ENCODE measurements at regions not wholly inside any gene's neighbourhood (a gene's known extent, or its start where the extent isn't known, plus 50 kb on each side); places are given as distances from the start of the nearest gene placed in this dataset.

DNA sequence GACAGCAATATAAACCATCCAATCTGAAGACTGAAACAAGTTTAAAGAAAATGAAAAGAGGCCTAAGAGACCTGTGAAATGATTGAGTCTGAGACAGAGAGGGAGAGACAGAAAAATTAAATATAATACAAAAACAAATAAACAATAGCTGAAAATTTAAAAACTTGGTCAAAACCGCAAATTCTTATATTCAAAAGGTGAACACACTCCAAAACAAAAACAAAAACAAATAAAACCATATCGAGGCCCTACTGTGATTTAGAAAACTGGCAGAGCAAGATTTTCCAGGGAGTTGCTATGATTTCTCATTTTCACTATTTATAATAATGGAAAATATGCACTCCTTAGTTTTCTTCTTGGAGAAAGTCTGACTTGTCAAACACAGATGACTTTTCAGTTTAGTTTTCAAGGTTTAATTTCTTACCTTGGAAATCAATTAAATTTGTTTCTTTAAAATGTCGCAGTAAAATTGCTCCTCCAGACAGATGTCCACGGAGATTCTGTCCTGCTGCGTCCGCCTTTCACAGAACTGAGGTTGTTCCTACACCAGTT, 1420.3 kb downstream of the UQCRFS1 start:
- no peak for DNase-seq (ENCODE audit: low spot score)

GRCh38 chr19:27780367-27781075, 1432.4 kb downstream of the UQCRFS1 start:
- no peak for DNase-seq (ENCODE audit: low spot score)

DNA sequence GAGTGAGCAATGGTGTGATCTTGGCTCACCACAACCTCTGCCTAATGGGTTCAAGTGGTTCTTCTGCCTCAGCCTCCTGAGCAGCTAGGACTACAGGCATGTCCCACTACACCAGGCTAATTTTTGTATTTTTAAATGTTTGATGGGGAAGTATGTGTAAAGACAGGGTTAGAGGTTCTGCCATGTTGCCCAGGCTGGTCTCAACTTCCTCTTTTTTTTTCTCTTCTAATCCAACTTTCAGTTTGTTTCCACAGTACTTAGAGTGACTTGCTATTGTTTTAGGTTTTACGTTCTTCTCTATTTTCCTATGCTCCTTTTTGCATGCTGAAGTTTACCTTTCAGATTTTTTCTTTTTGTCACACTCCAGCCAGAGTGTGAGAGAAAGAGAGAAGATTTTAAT, 1433.0 kb downstream of the UQCRFS1 start:
- DNase-seq (ENCODE audit: low spot score), result no peak

DNA sequence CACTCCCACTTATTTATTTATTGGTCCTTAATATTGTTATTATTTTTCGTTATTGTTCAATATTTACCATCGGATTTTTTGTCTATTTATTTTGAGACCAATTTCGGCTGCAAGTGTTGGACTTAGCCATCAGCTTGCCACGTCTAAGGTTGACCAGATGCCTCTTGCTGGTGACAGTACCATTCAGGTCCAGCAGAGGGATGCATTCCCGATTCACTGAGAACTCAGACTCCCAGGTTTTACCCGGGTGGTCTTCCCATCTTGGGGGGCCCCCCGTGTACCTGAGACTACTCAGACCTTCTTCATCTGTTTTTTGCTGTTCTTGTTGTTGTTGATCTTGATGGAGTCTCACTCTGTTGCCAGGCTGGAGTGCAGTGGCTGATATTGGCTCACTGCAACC, 1435.2 kb downstream of the UQCRFS1 start:
- DNase-seq (ENCODE audit: low spot score), result no peak

DNA sequence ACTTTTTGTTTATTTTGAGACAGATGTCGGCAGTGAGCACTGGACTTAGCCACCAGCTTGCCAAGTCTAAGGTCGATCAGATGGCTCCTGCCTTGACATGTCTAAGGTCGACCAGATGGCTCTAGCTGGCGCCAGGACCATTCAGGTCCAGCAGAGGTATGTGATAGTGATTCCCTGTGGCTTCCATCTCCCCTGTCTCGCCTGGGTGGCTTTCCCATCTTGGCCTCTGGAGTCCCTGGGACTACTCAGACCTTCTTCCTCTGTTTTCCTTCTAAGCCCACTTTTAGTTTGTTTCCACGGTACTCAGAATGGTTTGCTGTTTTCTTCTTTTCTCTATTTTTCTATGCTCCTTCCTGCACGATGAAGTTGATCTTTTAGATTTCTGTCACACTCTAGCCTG, 1435.7 kb downstream of the UQCRFS1 start:
- DNase-seq (ENCODE audit: low spot score), result no peak

DNA sequence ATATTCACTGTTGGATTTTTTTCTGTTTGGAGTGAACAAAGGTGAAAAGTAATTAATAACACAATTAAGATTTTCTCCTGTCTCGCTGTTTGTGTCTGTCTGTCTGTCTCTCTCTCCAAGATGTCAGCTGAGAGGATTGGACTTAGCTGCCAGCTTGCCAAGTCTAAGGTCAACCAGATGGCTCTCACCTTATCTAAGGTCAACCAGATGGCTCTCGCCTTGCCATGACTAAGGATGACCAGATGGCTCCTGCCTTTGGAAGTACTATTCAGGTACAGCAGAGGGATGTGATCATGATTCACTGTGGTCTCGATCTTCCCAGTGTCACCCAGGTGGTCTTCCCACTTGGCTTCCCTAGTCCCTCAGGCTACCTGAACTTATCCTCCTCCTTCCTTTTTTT, 1436.4 kb downstream of the UQCRFS1 start:
- no peak for DNase-seq (ENCODE audit: low spot score)

- DNase-seq (ENCODE audit: low spot score), result no peak
These were observed 1436.9 kb downstream of the UQCRFS1 start for GRCh38 chr19:27776020-27776419.

DNA sequence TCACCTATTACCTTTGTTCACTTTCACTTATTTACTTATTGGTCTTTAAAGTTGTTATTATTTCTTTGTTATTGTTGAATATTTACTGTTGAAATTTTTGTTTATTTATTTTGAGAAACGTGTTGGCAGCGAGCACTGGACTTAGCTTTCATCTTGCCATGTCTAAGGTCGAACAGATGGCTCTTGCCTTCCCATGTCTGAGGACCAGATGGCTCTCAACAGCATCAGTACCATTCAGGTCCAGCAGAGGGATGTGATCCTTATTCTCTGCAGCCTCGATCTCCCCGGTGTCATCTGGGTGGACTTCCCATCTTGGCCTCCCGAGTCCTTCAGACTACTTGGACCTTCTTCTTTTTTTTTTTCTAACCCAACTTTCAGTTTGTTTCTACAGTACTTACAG, 1437.6 kb downstream of the UQCRFS1 start:
- no peak for DNase-seq (ENCODE audit: low spot score)

DNA sequence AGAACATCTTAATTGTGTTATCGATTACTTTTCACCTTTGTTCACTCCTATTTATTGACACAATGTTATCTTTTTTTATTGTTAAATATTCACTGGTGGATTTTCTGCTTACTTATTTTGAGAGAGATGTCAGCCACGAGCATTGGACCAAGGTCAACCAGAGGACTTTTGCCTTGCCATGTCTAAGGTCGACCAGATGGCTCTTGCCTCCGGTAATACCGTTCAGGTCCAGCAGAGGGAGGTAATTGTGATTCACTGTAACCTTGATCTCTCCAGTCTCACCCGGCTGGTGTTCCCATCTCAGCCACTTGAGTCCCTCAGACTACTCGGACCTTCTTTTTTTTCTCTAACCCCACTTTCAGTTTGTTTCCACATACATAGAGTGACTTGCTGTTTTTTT, 1438.1 kb downstream of the UQCRFS1 start:
- no peak for DNase-seq (ENCODE audit: low spot score)

- DNase-seq (ENCODE audit: low spot score), result no peak
These were observed 1438.6 kb downstream of the UQCRFS1 start for GRCh38 chr19:27774337-27774736.

DNA sequence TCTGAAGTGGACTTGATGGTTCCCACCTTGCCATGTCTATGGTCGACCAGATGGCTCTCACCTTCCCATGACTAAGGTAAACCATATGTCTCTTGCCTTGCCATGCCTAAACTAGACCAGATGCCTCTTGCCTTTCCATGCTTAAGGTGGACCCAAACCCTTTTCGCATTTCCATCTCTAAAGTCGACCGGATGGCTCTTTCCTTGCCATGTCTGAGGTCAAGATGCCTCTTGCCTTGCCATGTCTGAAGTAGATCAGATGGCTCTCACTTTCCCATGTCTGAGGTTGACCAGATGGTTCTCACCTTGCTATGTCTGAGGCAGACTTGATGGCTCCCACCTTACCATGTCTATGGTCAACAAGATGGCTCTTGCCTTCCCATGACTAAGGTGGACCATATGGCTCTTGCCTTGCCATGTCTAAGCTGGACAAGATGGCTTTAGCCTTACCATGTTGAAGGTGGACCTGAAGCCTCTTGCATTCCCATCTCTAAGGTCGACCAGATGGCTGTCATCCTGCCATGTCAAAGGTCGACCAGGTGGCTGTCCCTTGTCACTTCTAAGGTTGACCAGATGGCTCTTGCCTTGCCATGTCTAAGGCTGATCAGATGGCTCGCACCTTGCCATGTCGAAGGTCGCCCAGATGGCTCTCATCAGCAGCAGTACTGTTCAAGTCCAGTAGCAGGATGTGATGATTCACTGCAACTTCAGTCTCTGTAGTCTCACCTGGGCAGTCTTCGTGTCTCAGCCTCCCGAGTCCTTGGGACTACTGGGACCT, 1439.4 kb downstream of the UQCRFS1 start:
- no peak for DNase-seq (ENCODE audit: low spot score)

GRCh38 chr19:27772059-27772458, 1440.9 kb downstream of the UQCRFS1 start:
- no peak for DNase-seq (ENCODE audit: low spot score)

DNA sequence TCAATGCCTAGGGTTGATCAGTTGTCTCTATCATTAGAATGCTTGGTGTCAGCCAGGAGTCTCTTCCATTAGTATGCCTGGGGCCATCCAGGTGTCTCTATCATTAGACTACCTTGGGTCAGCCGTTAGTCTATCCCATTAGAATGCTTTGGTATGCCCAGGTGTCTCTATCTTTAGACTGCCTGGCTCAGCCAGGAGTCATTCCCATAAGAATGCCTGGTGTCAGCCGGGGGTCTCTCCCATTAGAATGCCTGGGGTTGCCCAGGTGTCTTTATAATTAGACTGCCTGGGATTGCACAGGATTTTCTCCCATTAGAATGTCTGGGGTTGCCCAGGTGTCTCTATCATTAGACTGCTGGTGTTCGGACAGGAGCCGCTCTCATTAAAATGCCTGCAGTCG, 1442.9 kb downstream of the UQCRFS1 start:
- DNase-seq (ENCODE audit: low spot score), result no peak

GRCh38 chr19:27767234-27767633, 1445.7 kb downstream of the UQCRFS1 start:
- DNase-seq (ENCODE audit: low spot score), result no peak

DNA sequence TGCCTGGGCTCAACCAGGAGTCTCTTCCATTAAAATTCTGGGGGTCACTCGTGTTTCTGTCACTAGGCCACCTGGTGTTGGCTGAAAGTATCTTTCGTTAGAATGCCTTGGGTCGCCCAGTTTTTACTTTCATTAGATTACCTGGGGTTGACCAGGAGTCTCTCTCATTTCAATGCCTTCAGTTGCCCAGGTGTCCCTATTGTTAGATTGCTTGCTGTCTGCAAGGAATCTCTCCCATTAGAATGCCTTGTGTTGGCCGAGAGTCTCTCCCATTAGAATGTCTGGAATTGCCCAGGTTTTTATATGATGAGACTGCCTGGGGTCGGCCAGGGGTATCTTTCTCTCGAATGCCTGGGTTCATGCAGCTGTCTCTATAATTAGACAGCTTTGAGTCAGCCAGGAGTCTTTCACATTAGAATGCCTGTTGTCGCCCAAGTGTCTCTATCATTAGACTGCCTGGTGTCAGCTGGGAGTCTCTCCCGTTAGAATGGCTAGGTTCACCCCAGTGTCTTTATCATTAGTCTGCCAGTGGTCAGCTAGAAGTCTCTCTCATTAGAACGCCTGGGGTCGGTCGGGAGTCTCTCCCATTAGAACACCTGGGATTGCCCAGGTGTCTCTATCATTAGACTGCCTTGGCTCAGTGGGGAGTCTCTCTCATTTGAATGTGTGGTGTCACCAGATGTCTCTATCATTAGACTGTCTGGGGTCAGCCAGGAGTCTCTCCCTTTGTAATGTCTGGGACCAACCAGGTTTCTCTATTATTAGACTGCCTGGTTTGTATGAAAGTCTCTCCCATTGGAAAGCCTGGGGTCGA, 1446.8 kb downstream of the UQCRFS1 start:
- no peak for DNase-seq (ENCODE audit: low spot score)

- DNase-seq (ENCODE audit: low spot score), result no peak
These were observed 1447.6 kb downstream of the UQCRFS1 start for GRCh38 chr19:27765397-27765796.

GRCh38 chr19:27764186-27764804, 1448.7 kb downstream of the UQCRFS1 start:
- no peak for DNase-seq (ENCODE audit: low spot score)

GRCh38 chr19:27762933-27763332, 1450.0 kb downstream of the UQCRFS1 start:
- no peak for DNase-seq (ENCODE audit: low spot score)

- no peak for DNase-seq (ENCODE audit: low spot score)
These were observed 1453.1 kb downstream of the UQCRFS1 start for GRCh38 chr19:27759896-27760295.

GRCh38 chr19:27758626-27759505, 1454.1 kb downstream of the UQCRFS1 start:
- no peak for DNase-seq (ENCODE audit: low spot score)

DNA sequence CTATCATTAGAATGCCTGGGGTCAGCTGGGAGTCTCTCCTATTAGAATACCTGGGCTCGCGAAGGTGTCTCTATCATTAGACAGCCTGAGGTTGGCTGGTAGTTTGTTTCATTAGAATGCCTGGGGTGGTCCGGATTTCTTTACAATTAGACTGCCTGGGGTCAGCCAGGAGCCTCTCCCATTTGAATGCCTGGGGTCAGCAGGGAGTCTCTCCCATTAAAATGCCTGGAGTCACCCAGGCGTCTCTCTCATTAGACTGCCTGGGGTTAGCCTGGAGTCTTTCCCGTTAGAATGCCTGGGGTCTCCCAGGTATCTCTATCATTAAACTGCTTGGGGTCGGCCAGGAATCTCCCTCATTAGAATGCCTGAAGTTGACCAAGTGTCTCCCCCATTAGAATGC, 1458.3 kb downstream of the UQCRFS1 start:
- DNase-seq (ENCODE audit: low spot score), result no peak

Data from putamen (tissue), 1 donor.